HepG2 (cell line): ENCODE measurements at regions not wholly inside any gene's neighbourhood (a gene's known extent, or its start where the extent isn't known, plus 50 kb on each side); places are given as distances from the start of the nearest gene placed in this dataset.

ENCODE experiments used
- AKAP8 ChIP-seq: sonication (generic); formaldehyde crosslinking; IDR thresholded peaks from 2 replicates; pipeline ENCODE4 v1.5.1; 2020; ENCODE audit warnings: mild to moderate bottlenecking, missing genetic modification reagents
- CBX1 ChIP-seq: IDR thresholded peaks from one replicate; pipeline ENCODE4 v1.6.1; 2016; ENCODE audit warnings: antibody characterized with exemption, low read depth
- CSRNP2 ChIP-seq: sonication (generic); formaldehyde crosslinking; conservative IDR thresholded peaks from 2 replicates; pipeline ENCODE4 v1.8.0; 2022; ENCODE audit warnings: low read depth, missing genetic modification reagents
- HNRNPLL ChIP-seq: fragments of 200-400 bp; formaldehyde crosslinking; IDR thresholded peaks from 2 replicates; pipeline ENCODE4 v1.6.1; 2017; ENCODE audit warnings: mild to moderate bottlenecking, low read depth, low read length; ENCODE audit not compliant: poor library complexity, severe bottlenecking
- HOXA5 ChIP-seq: sonication (generic); formaldehyde crosslinking; IDR thresholded peaks from 2 replicates; pipeline ENCODE4 v1.4.0; 2020; ENCODE audit warnings: missing genetic modification reagents
- KDM1A ChIP-seq: IDR thresholded peaks from 2 replicates; pipeline ENCODE4 v1.6.1; 2016; ENCODE audit warnings: missing compliant biosample characterization
- KLF15 ChIP-seq: sonication (generic); formaldehyde crosslinking; IDR thresholded peaks from 2 replicates; pipeline ENCODE4 v1.8.1; 2023; ENCODE audit warnings: borderline replicate concordance, mild to moderate bottlenecking, inconsistent platforms, missing genetic modification reagents, mixed read lengths
- MTF1 ChIP-seq: sonication (generic); formaldehyde crosslinking; IDR thresholded peaks from 2 replicates; pipeline ENCODE4 v1.5.0; 2020; ENCODE audit warnings: missing genetic modification reagents
- PBX3 ChIP-seq: sonication (generic); formaldehyde crosslinking; IDR thresholded peaks from 2 replicates; pipeline ENCODE4 v1.8.1; 2023; ENCODE audit warnings: missing genetic modification reagents, inconsistent platforms, borderline replicate concordance
- POGZ ChIP-seq: sonication (generic); formaldehyde crosslinking; IDR thresholded peaks from 2 replicates; pipeline ENCODE4 v1.4.0; 2020; ENCODE audit warnings: mild to moderate bottlenecking, missing genetic modification reagents
- SMARCE1 ChIP-seq: fragments of 450-650 bp; IDR thresholded peaks from 2 replicates; pipeline ENCODE4 v1.6.1; 2017; ENCODE audit warnings: borderline replicate concordance
- TEF ChIP-seq: sonication (generic); formaldehyde crosslinking; IDR thresholded peaks from 2 replicates; pipeline ENCODE4 v1.5.0; 2020; ENCODE audit warnings: missing genetic modification reagents
- YEATS2 ChIP-seq: sonication (generic); formaldehyde crosslinking; IDR thresholded peaks from 2 replicates; pipeline ENCODE4 v1.4.0; 2020; ENCODE audit warnings: missing genetic modification reagents, borderline replicate concordance
- ZNF275 ChIP-seq: sonication (generic); formaldehyde crosslinking; IDR thresholded peaks from 2 replicates; pipeline ENCODE4 v1.8.0; 2022; ENCODE audit warnings: missing genetic modification reagents, mild to moderate bottlenecking, inconsistent platforms, borderline replicate concordance
- ZNF383 ChIP-seq: sonication (generic); formaldehyde crosslinking; IDR thresholded peaks from 2 replicates; pipeline ENCODE4 v1.4.0; 2020; ENCODE audit warnings: missing genetic modification reagents, mild to moderate bottlenecking, borderline replicate concordance
- ZNF441 ChIP-seq: sonication (generic); formaldehyde crosslinking; IDR thresholded peaks from 2 replicates; pipeline ENCODE4 v1.7.0; 2021; ENCODE audit warnings: missing genetic modification reagents, borderline replicate concordance
- ZNF607 ChIP-seq: sonication (generic); formaldehyde crosslinking; IDR thresholded peaks from 2 replicates; pipeline ENCODE4 v1.5.1; 2020; ENCODE audit warnings: missing genetic modification reagents, mild to moderate bottlenecking, borderline replicate concordance
- ZNF777 ChIP-seq: sonication (generic); formaldehyde crosslinking; IDR thresholded peaks from 2 replicates; pipeline ENCODE4 v1.4.0; 2020; ENCODE audit warnings: missing genetic modification reagents
- TF ChIP-seq, protein P1 (sequence below): sonication (generic); formaldehyde crosslinking; IDR thresholded peaks from 2 replicates; pipeline ENCODE4 v1.4.0; 2020; ENCODE audit warnings: missing genetic modification reagents, borderline replicate concordance
- TF ChIP-seq, protein P2 (sequence below), 2 experiments: sonication (generic) in 1 of 2; formaldehyde crosslinking in 1 of 2; IDR thresholded peaks; 2 replicates each; pipeline versions ENCODE4 v1.5.1 to v1.6.1; 2011 to 2020; ENCODE audit warnings: borderline replicate concordance in 1 of 2, low read depth in 1 of 2, low read length in 1 of 2, mild to moderate bottlenecking in 1 of 2, missing genetic modification reagents in 1 of 2, moderate library complexity in 1 of 2

DNA sequence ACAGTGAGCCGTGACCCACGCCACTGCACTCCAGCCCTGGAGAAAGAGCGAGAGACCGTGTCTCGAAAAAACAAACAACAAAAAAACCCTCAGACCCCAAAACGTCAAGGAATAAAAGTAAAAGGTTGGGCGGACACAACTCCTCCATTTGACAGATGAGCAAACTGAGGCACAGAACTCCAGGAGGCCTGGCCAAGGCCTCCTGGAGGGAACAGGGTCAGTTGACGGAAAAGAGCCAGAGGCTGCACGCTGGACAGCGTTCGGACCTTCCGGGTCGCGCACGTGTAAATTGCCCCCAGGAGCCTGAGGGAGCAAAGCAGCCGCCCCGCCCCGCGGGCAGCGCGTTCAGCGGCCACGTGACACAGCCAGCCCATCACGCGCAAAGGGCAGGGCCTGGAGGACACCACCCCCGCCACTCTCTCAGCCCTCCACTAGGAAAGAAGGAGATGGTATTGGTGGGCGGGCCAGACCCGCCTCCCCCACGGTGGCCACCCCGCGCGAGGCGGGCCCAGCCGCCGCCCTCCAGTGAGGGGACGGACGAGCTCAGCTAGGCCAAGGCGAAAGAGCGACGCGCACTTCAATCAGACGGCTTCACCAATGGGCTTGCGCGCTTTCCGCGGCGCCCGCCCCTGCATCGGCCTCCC, 81.5 kb downstream of the PTPDC1 start (continued):
- TF ChIP-seq POGZ (CRISPR knock-in tag) = 0 out of 2 replicates have a peak, but pooled peaks have one; percentile 28
- TF ChIP-seq, protein P1, sequence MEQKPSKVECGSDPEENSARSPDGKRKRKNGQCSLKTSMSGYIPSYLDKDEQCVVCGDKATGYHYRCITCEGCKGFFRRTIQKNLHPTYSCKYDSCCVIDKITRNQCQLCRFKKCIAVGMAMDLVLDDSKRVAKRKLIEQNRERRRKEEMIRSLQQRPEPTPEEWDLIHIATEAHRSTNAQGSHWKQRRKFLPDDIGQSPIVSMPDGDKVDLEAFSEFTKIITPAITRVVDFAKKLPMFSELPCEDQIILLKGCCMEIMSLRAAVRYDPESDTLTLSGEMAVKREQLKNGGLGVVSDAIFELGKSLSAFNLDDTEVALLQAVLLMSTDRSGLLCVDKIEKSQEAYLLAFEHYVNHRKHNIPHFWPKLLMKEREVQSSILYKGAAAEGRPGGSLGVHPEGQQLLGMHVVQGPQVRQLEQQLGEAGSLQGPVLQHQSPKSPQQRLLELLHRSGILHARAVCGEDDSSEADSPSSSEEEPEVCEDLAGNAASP = peak; percentile 57
- peak; percentile 77; the same call in 1 of the 2 replicates for TF ChIP-seq KLF15 (CRISPR knock-in tag)
- TF ChIP-seq YEATS2 (CRISPR knock-in tag) = peak; percentile 68; the same call in 1 of the 2 replicates
- no peak for TF ChIP-seq ZNF607 (CRISPR knock-in tag)
- peak; percentile 68; the same call in 1 of the 2 replicates for TF ChIP-seq KDM1A
- TF ChIP-seq AKAP8 (CRISPR knock-in tag) = no peak
- no peak for TF ChIP-seq CSRNP2 (CRISPR knock-in tag)
- TF ChIP-seq, protein P2, sequence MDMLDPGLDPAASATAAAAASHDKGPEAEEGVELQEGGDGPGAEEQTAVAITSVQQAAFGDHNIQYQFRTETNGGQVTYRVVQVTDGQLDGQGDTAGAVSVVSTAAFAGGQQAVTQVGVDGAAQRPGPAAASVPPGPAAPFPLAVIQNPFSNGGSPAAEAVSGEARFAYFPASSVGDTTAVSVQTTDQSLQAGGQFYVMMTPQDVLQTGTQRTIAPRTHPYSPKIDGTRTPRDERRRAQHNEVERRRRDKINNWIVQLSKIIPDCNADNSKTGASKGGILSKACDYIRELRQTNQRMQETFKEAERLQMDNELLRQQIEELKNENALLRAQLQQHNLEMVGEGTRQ (IDR thresholded peaks at IDR 0.05; ENCODE audit: low read depth, low read length) = peak; percentile 92
- TF ChIP-seq, protein P2 (CRISPR knock-in tag; IDR thresholded peaks at IDR 0.05; ENCODE audit: borderline replicate concordance) = peak; percentile 97
- TF ChIP-seq SMARCE1 = no peak
- peak; percentile 76; the same call in 1 of the 2 replicates for TF ChIP-seq HOXA5 (CRISPR knock-in tag)
- TF ChIP-seq TEF = no peak
- no peak; the same call in 1 of the 2 replicates for TF ChIP-seq PBX3 (CRISPR knock-in tag)
- TF ChIP-seq ZNF441 (CRISPR knock-in tag) = no peak; the same call in 1 of the 2 replicates
- TF ChIP-seq MTF1 = no peak
- TF ChIP-seq HNRNPLL = peak; percentile 43
- TF ChIP-seq ZNF383 (CRISPR knock-in tag) = no peak
- no peak for TF ChIP-seq ZNF275 (CRISPR knock-in tag)
- no peak for TF ChIP-seq CBX1
- TF ChIP-seq ZNF777 (CRISPR knock-in tag) = peak; percentile 38; the same call in 1 of the 2 replicates
